ENCODE measurements at regions not wholly inside any gene's neighbourhood (a gene's known extent, or its start where the extent isn't known, plus 50 kb on each side); places are given as distances from the start of the nearest gene placed in this dataset.

DNA sequence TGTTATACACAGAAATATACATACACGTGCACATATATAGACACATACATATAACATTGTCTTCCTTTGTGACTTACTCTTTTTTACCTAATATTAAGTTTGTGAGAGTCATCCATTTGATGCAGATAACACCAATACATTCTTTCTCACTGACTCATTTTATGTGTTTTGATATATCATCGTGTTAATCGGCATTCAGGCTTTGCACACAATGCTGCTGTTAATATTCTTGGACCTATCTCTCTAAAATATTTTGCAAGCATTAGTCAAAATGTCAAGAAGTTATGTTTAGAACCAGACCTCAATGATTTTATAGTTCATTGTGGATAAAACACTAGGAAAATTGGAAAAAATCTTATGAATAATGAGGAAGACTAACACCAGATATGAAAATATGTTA, 441.1 kb downstream of the LRATD1 start:
- TF ChIP-seq, protein P1, sequence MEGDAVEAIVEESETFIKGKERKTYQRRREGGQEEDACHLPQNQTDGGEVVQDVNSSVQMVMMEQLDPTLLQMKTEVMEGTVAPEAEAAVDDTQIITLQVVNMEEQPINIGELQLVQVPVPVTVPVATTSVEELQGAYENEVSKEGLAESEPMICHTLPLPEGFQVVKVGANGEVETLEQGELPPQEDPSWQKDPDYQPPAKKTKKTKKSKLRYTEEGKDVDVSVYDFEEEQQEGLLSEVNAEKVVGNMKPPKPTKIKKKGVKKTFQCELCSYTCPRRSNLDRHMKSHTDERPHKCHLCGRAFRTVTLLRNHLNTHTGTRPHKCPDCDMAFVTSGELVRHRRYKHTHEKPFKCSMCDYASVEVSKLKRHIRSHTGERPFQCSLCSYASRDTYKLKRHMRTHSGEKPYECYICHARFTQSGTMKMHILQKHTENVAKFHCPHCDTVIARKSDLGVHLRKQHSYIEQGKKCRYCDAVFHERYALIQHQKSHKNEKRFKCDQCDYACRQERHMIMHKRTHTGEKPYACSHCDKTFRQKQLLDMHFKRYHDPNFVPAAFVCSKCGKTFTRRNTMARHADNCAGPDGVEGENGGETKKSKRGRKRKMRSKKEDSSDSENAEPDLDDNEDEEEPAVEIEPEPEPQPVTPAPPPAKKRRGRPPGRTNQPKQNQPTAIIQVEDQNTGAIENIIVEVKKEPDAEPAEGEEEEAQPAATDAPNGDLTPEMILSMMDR (conservative IDR thresholded peaks at IDR 0.05; ENCODE audit: low read depth, low read length) = no peak
- TF ChIP-seq EZH2phosphoT487 (IDR thresholded peaks at IDR 0.05; ENCODE audit: borderline replicate concordance, low read length) (no peak), EZH2 (IDR thresholded peaks at IDR 0.05; ENCODE audit: low read length, unreplicated experiment) (no peak)

Data from PC-3 (cell line).